GM23248 (cell line): ENCODE measurements at regions not wholly inside any gene's neighbourhood (a gene's known extent, or its start where the extent isn't known, plus 50 kb on each side); places are given as distances from the start of the nearest gene placed in this dataset.

ENCODE experiments used
- DNase-seq: peaks from one replicate; pipeline ENCODE4 v3.0.0-alpha.2; 2015
- H2AFZ ChIP-seq: fragments of 200-600 bp; sonication (generic); 2 replicates; pipeline ENCODE4 v1.6.1; 2016; ENCODE audit warnings: antibody characterized with exemption
- H3F3A ChIP-seq: fragments of 200-600 bp; sonication (generic); 2 replicates; pipeline ENCODE4 v1.6.1; 2016; ENCODE audit warnings: mild to moderate bottlenecking, antibody characterized with exemption, mixed run types; ENCODE audit not compliant: insufficient read depth
- H3K27ac ChIP-seq: fragments of 200-600 bp; sonication (generic); 2 replicates; pipeline ENCODE4 v1.5.1; 2016; ENCODE audit warnings: mild to moderate bottlenecking
- H3K27me3 ChIP-seq: fragments of 200-600 bp; sonication (generic); replicated peaks from 2 replicates; pipeline ENCODE4 v1.6.1; 2016; ENCODE audit warnings: mild to moderate bottlenecking; ENCODE audit not compliant: insufficient read depth
- H3K36me3 ChIP-seq: fragments of 200-600 bp; sonication (generic); 2 replicates; pipeline ENCODE4 v1.6.1; 2016; ENCODE audit warnings: low read depth, mild to moderate bottlenecking
- H3K4me1 ChIP-seq: fragments of 200-600 bp; sonication (generic); 2 replicates; pipeline ENCODE4 v1.6.1; 2016; ENCODE audit warnings: mild to moderate bottlenecking; ENCODE audit not compliant: insufficient read depth
- H3K4me2 ChIP-seq: fragments of 200-600 bp; sonication (generic); one replicate; pipeline ENCODE4 v1.6.1; 2016; ENCODE audit warnings: mild to moderate bottlenecking; ENCODE audit not compliant: unreplicated experiment
- H3K4me3 ChIP-seq: fragments of 200-600 bp; sonication (generic); 2 replicates; pipeline ENCODE4 v1.5.1; 2016; ENCODE audit warnings: mild to moderate bottlenecking
- H3K79me2 ChIP-seq: fragments of 200-600 bp; sonication (generic); 2 replicates; pipeline ENCODE4 v1.6.1; 2016; ENCODE audit warnings: mild to moderate bottlenecking; ENCODE audit not compliant: insufficient read depth
- H3K9ac ChIP-seq: fragments of 200-600 bp; sonication (generic); 2 replicates; pipeline ENCODE4 v1.6.1; 2016; ENCODE audit warnings: mild to moderate bottlenecking
- H3K9me2 ChIP-seq: fragments of 200-600 bp; sonication (generic); 2 replicates; pipeline ENCODE4 v1.6.1; 2016; ENCODE audit warnings: mixed run types, mild to moderate bottlenecking, moderate library complexity; ENCODE audit not compliant: insufficient read depth
- H3K9me3 ChIP-seq: fragments of 200-600 bp; sonication (generic); one replicate; pipeline ENCODE4 v1.6.1; 2017; ENCODE audit warnings: low read depth
- H4K20me1 ChIP-seq: fragments of 200-600 bp; sonication (generic); 2 replicates; pipeline ENCODE4 v1.6.0; 2016; ENCODE audit not compliant: insufficient read depth
- EZH2 ChIP-seq: fragments of 200-600 bp; sonication (generic); IDR thresholded peaks from 2 replicates; pipeline ENCODE4 v1.6.1; 2018; ENCODE audit warnings: antibody characterized with exemption, mild to moderate bottlenecking; ENCODE audit not compliant: insufficient read depth, poor library complexity, severe bottlenecking
- EZH2phosphoT487 ChIP-seq: fragments of 200-600 bp; sonication (generic); IDR thresholded peaks from 2 replicates; pipeline ENCODE4 v1.6.1; 2018; ENCODE audit warnings: antibody characterized with exemption, moderate library complexity, mild to moderate bottlenecking, low read depth; ENCODE audit not compliant: insufficient read depth
- WGBS, 2 experiments: methylation state at CpG; one replicate each; pipeline ENCODE4 v1.1.6; 2015 to 2017; ENCODE audit warnings: low lambda C conversion rate in 2 of 2, low coverage in 1 of 2; ENCODE audit errors: missing lambda C conversion rate in 2 of 2; 5-methylcytosine and 5-hydroxymethylcytosine counted together
- in situ Hi-C: fragments of 300-500 bp; cut with MboI; formaldehyde crosslinking; loops from 2 replicates; pipeline ENCODE4 v1.15.0; 2020

GRCh38 chr17:33650304-33650703, 357.2 kb upstream of the ASIC2 start:
- Histone ChIP-seq H3K4me3 (no peak overlapping the region), H2AFZ (no peak overlapping the region), H3K9me3 (no peaks in the 10 kb centered on the region), H3K4me2 (no peak overlapping the region), H3K4me1 (no peaks in the 10 kb centered on the region), H4K20me1 (no peaks in the 10 kb centered on the region), H3K27ac (no peak overlapping the region), H3K27me3 (no peaks in the 10 kb centered on the region; the same call in 1 of the 2 replicates), H3F3A (no peaks in the 10 kb centered on the region), H3K9me2 (no peaks in the 10 kb centered on the region), H3K36me3 (no peaks in the 10 kb centered on the region), H3K9ac (no peak overlapping the region), H3K79me2 (no peaks in the 10 kb centered on the region)
- DNase-seq: no peak
- in situ Hi-C loops: loop anchor here (25.0 kb wide), 1 partner anchor 613 kb away; no protein-coding TSS in a partner anchor
- 51% methylated on average over 5 of the region's 5 CpGs for WGBS, 2 experiments
- TF ChIP-seq EZH2phosphoT487: no peak
- TF ChIP-seq EZH2: no peak

GRCh38 chr17:33651686-33652085, 358.6 kb upstream of the ASIC2 start:
- H3K79me2 ChIP-seq: no peaks in the 10 kb centered on the region
- H3K4me2 ChIP-seq: no peak overlapping the region
- H3F3A ChIP-seq: no peaks in the 10 kb centered on the region
- TF ChIP-seq EZH2: no peak
- TF ChIP-seq EZH2phosphoT487: no peak
- no peak overlapping the region for H2AFZ ChIP-seq
- WGBS, 2 experiments: 30 to 41% methylated on average over 3 of the region's 3 CpGs
- no peak overlapping the region for H3K9ac ChIP-seq
- in situ Hi-C loops: loop anchor here (25.0 kb wide), 1 partner anchor 614 kb away; no protein-coding TSS in a partner anchor
- no peaks in the 10 kb centered on the region for H3K9me3 ChIP-seq
- H3K4me1 ChIP-seq: no peaks in the 10 kb centered on the region
- H4K20me1 ChIP-seq: no peaks in the 10 kb centered on the region
- H3K4me3 ChIP-seq: no peak overlapping the region
- no peaks in the 10 kb centered on the region for H3K9me2 ChIP-seq
- peak; percentile 24 for DNase-seq
- H3K27me3 ChIP-seq: no peaks in the 10 kb centered on the region; the same call in 1 of the 2 replicates
- no peak overlapping the region for H3K27ac ChIP-seq
- no peaks in the 10 kb centered on the region for H3K36me3 ChIP-seq

GRCh38 chr17:33652731-33653398, 359.8 kb upstream of the ASIC2 start:
- TF ChIP-seq EZH2phosphoT487 (no peak), EZH2 (no peak)
- DNase-seq: no peak
- Histone ChIP-seq H3K9me3 (no peaks in the 10 kb centered on the region), H3K4me2 (no peak overlapping the region), H3K36me3 (no peaks in the 10 kb centered on the region), H2AFZ (no peak overlapping the region), H3F3A (no peaks in the 10 kb centered on the region), H3K4me3 (no peak overlapping the region), H3K79me2 (no peaks in the 10 kb centered on the region), H3K4me1 (no peaks in the 10 kb centered on the region), H4K20me1 (no peaks in the 10 kb centered on the region), H3K27me3 (no peaks in the 10 kb centered on the region; the same call in 1 of the 2 replicates), H3K27ac (no peak overlapping the region), H3K9ac (no peak overlapping the region), H3K9me2 (no peaks in the 10 kb centered on the region)
- in situ Hi-C loops: loop anchor here (25.0 kb wide), 1 partner anchor 616 kb away; no protein-coding TSS in a partner anchor
- WGBS, 2 experiments: 49 to 66% methylated on average over 6 of the region's 6 CpGs

- H3K9me3 ChIP-seq: no peaks in the 10 kb centered on the region
Measured at GRCh38 chr17:33653399-33653788, 360.3 kb upstream of the ASIC2 start.

More at GRCh38 chr17:33653399-33653788, 360.3 kb upstream of the ASIC2 start:
- H3F3A ChIP-seq: no peaks in the 10 kb centered on the region
- no peaks in the 10 kb centered on the region for H3K36me3 ChIP-seq
- no peak for DNase-seq
- no peaks in the 10 kb centered on the region for H3K4me1 ChIP-seq
- no peaks in the 10 kb centered on the region for H3K79me2 ChIP-seq
- H3K27me3 ChIP-seq: no peaks in the 10 kb centered on the region; the same call in 1 of the 2 replicates
- in situ Hi-C loops: loop anchor here (25.0 kb wide), 1 partner anchor 616 kb away; no protein-coding TSS in a partner anchor
- H3K27ac ChIP-seq: no peak overlapping the region
- TF ChIP-seq EZH2phosphoT487: no peak
- no peak for TF ChIP-seq EZH2
- H3K4me2 ChIP-seq: no peak overlapping the region
- no peak overlapping the region for H3K4me3 ChIP-seq
- no peaks in the 10 kb centered on the region for H3K9me2 ChIP-seq
- no peaks in the 10 kb centered on the region for H4K20me1 ChIP-seq
- no peak overlapping the region for H3K9ac ChIP-seq
- H2AFZ ChIP-seq: no peak overlapping the region
